ENCODE measurements at regions not wholly inside any gene's neighbourhood (a gene's known extent, or its start where the extent isn't known, plus 50 kb on each side); places are given as distances from the start of the nearest gene placed in this dataset.
A peak's percentile ranks its signal among the peaks of the same experiment; 100 is the strongest.
"Not testable (repeated sequence)": the region's sequence is repeated elsewhere in the genome, so short reads cannot be mapped to it uniquely, and the experiment has no call there.

DNA sequence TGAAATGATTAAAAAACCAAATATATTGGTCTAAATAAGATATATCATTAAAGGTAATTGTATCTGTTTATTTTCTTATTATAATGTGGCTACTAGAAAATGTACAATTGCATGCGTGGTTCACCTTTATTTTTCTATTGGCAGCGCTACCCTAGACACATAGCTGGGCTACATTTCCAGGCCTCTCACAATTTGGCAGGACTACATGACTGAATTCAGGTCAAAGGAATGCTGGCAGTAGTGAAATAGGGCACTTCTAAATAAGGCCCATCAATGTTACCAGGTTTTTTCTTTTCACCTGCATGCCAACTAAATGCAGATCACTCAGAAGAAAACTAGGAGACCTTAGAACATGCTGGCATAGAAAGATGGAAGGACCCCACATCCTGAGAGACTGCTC lies 1072.9 kb upstream of the SLIT2 start:
- Histone ChIP-seq H3K4me1 (replicated peaks in 1 of 2) (no peaks in the 10 kb centered on the region), H3K4me3 (no peak overlapping the region), H3K27ac (no peak overlapping the region)
- WGBS, 10 experiments = 21 to 100% (median 94%) methylated on average over 1 to 2 of the region's 2 CpGs
- in situ Hi-C loops (cut with MboI; ENCODE audit: low pct_unique_long_range_greater_than_20kb in 2 of 9, low sequenced_read_pairs in 9 of 9, unreplicated experiment in 9 of 9) = no loop called here
- no peak for ATAC-seq (replicated peaks in 6 of 8)

DNA sequence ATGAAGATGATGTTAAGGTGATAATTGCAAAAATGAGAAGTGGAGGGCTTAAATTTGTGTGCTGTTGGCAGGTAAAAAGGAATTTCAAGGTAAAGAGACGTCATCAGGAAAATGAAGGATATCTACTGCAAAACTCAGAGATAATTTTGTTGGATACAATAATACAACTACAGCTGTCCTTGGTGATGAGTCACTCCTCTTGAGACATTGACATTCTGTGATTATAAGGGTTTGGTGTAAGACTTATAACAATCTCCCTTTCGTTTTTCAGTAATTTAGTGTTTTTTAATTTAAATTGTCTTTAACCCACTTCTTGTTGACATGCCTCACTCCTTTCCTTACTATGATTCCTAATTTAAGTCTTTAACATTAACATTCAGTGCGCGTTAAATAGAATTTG lies 1074.1 kb upstream of the SLIT2 start:
- in situ Hi-C loops (cut with MboI; ENCODE audit: low pct_unique_long_range_greater_than_20kb in 2 of 9, low sequenced_read_pairs in 9 of 9, unreplicated experiment in 9 of 9) = no loop called here
- Histone ChIP-seq H3K27ac (no peak overlapping the region), H3K4me1 (replicated peaks in 1 of 2) (no peaks in the 10 kb centered on the region), H3K4me3 (no peak overlapping the region)
- no peak for ATAC-seq (replicated peaks in 6 of 8)
- 17 to 100% (median 81%) methylated on average over 1 to 4 of the region's 4 CpGs for WGBS, 10 experiments

DNA sequence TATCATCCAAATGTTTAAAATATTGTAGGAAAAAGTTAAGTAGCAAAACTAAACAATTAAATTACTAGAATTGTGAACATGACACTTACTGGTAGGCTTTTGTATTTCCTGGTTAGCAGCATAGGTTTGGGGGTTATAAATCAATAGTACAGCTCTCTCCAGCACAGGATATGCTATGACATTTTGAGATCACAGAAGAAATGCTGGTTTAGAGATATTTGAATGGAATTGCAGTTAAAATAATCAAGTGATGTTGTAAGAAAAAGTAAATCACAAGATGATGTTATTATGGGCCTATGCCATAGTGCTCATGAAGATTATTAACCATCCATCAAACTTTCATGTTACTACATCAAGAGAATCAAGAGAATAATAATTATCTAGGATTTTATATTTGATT lies 1079.9 kb upstream of the SLIT2 start:
- in situ Hi-C loops (cut with MboI; ENCODE audit: low pct_unique_long_range_greater_than_20kb in 2 of 9, low sequenced_read_pairs in 9 of 9, unreplicated experiment in 9 of 9) = no loop called here

DNA sequence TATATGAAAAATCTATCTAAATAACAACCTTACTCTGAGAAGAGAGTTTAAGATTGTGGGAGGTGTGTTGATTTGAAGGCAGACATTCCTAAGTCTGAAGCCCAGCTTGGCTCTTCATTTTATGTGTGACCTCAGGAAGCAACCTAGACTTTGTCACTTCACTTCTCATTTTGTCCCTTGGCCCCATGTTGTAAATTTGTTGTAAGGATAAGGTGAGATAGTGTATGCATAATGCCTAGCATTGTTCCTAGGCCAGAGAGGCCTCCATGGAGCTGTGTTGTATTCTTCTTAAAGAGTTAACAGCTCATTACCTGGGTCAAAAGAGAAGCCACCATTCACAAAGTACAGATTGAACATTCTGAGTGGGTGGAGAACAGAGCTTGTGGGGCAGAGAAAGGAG lies 1084.4 kb upstream of the SLIT2 start:
- Histone ChIP-seq H3K27ac (no peak overlapping the region), H3K4me1 (replicated peaks in 1 of 2) (no peaks in the 10 kb centered on the region), H3K4me3 (no peak overlapping the region)
- no peak for ATAC-seq (replicated peaks in 6 of 8)
- in situ Hi-C loops (cut with MboI; ENCODE audit: low pct_unique_long_range_greater_than_20kb in 2 of 9, low sequenced_read_pairs in 9 of 9, unreplicated experiment in 9 of 9) = no loop called here

More for the DNA sequence above, 1079.9 kb upstream of the SLIT2 start:
- Histone ChIP-seq H3K27ac (no peak overlapping the region), H3K4me1 (replicated peaks in 1 of 2) (no peaks in the 10 kb centered on the region), H3K4me3 (no peak overlapping the region)
- peak in 5 of 8 experiments; percentile 56 to 70 (median 66) for ATAC-seq (replicated peaks in 6 of 8)

DNA sequence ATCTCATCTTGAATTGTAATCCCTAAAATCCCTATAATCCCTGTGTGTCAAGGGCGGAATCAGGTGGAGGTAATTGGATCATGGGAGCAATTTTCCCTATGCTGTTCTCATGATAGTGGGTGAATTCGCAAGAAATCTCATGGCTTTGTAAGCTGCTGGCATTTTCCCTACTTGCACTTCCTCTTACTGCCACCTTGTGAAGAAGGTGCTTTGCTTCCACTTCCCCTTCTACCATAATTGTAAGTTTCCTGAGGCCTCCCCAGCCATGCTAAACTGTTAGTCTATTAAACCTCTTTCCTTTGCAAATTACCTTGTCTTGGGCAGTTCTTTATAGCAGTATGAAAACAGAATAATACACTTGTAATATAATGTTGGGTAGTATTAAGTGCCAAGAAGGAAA lies 1087.4 kb upstream of the SLIT2 start:
- no peak overlapping the region for H3K4me3 ChIP-seq
- H3K27ac ChIP-seq = no peak overlapping the region
- in situ Hi-C loops (cut with MboI; ENCODE audit: low pct_unique_long_range_greater_than_20kb in 2 of 9, low sequenced_read_pairs in 9 of 9, unreplicated experiment in 9 of 9) = no loop called here
- ATAC-seq (replicated peaks in 6 of 8) = no peak
- no peaks in the 10 kb centered on the region for H3K4me1 ChIP-seq (replicated peaks in 1 of 2)
- 40 to 100% (median 100%) methylated on average over 1 to 2 of the region's 2 CpGs; no CpG with 5 or more reads in 2 of the 10 experiments for WGBS, 10 experiments

DNA sequence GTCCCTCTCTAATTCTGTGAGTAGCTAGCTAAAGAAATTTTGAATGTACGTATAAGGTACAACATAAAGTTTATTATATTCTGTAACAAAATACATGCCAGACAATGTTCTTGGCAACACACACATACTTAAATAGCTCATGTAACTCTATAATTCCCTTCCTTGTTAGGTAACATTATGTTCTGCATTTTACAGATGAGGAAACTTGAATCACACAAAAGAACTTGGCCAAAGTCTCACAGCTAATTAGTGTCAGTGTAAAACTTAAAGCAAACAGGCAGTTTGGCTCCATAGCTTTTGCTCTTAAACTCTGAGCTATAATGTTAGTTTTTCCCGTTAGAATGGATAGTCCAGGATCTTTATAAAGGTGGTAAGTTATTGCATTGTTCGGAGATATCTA lies 1091.8 kb upstream of the SLIT2 start:
- in situ Hi-C loops (cut with MboI; ENCODE audit: low pct_unique_long_range_greater_than_20kb in 2 of 9, low sequenced_read_pairs in 9 of 9, unreplicated experiment in 9 of 9) = no loop called here
- no peak overlapping the region for H3K27ac ChIP-seq
- no peak overlapping the region for H3K4me3 ChIP-seq
- H3K4me1 ChIP-seq (replicated peaks in 1 of 2) = peaks cover 0 to 8% of the 10 kb centered on the region in 2 donors
- 17 to 100% (median 85%) methylated on average over 1 to 3 of the region's 3 CpGs for WGBS, 10 experiments
- no peak for ATAC-seq (replicated peaks in 6 of 8)

DNA sequence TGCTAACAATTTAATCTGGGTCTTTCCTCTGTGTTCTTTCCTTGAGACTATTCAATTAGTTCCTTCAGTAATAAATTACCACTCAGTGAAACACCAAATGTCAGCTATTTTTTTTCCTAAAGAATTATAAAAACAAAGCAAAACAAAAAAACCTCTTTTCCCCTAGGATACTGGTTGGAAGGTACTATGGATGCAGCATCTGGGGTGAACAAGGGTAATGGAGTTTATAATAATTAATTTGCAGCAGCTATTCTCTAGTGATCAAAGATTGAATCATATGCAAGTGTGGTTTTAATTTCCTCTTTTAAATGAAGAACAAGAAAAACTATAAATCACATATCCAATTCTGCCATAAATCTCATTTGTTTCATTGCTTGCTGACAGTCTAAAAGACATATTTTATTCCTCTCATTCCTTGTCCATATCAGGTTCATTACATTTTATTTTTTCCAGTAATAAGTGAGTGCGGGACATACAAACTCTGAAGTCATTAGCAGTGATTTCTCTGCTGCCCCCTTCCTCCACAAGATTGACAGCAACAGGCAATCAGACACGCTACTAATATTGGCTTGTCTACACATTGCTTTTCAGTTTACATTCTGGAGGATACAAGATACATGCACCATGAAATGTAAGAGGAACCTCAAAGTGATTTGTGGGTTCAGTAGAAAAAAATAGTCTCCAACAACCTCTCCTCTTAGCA lies 1093.4 kb upstream of the SLIT2 start:
- peak in 5 of 8 experiments; percentile 71 to 95 (median 87) for ATAC-seq (replicated peaks in 6 of 8)
- 11 to 100% (median 67%) methylated on average over 1 to 2 of the region's 2 CpGs for WGBS, 10 experiments
- in situ Hi-C loops (cut with MboI; ENCODE audit: low pct_unique_long_range_greater_than_20kb in 2 of 9, low sequenced_read_pairs in 9 of 9, unreplicated experiment in 9 of 9) = no loop called here

DNA sequence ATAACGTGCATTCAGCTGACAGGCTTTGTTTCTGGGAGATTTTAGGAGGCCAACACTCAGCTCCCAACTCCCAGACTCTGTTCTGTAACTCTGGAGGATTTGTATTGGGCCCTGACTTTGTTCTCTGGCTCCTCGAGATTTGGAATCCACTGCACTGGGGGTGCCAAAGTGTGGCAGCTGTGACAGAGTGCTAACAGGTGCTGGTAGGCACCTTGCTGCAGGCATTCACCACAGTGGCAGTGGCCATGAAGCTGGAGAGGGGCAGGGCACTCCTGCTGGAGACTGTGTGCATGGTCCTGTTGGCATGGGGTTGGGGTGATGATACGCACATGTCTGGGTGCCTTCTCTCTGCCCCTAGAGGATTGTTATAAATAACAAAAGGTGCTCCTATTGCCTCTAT lies 1094.9 kb upstream of the SLIT2 start:
- H3K27ac ChIP-seq = no peak overlapping the region
- ATAC-seq (replicated peaks in 6 of 8) = no peak
- WGBS, 10 experiments = 0 to 100% (median 82%) methylated on average over 1 to 3 of the region's 3 CpGs; no CpG with 5 or more reads in 2 of the 10 experiments
- in situ Hi-C loops (cut with MboI; ENCODE audit: low pct_unique_long_range_greater_than_20kb in 2 of 9, low sequenced_read_pairs in 9 of 9, unreplicated experiment in 9 of 9) = no loop called here
- H3K4me3 ChIP-seq = no peak overlapping the region
- peaks cover 0 to 8% of the 10 kb centered on the region in 2 donors for H3K4me1 ChIP-seq (replicated peaks in 1 of 2)

More for the DNA sequence above, 1093.4 kb upstream of the SLIT2 start:
- peaks cover 0 to 8% of the 10 kb centered on the region in 2 donors for H3K4me1 ChIP-seq (replicated peaks in 1 of 2)
- H3K4me3 ChIP-seq = no peak overlapping the region
- no peak overlapping the region for H3K27ac ChIP-seq

DNA sequence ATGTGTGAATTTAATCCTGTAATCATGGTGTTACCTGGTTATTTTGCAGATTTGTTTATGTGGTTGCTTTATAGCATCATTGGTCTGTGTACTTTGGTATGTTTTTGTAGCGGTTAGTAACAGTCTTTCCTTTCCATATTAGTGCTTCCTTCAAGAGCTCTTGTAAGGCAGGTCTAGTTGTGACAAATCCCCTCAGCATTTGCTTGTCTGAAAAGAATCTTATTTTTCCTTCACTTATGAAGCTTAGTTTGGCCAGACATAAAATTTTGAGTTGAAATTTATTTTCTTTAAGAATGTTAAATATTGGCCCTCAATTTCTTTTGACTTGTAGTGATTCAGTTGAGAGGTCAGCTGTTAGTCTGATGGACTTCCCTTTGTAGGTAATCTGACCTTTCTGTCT lies 1096.1 kb upstream of the SLIT2 start:
- Histone ChIP-seq H3K27ac (no peak overlapping the region), H3K4me1 (replicated peaks in 1 of 2) (peaks cover 0 to 8% of the 10 kb centered on the region in 2 donors), H3K4me3 (no peak overlapping the region)
- in situ Hi-C loops (cut with MboI; ENCODE audit: low pct_unique_long_range_greater_than_20kb in 2 of 9, low sequenced_read_pairs in 9 of 9, unreplicated experiment in 9 of 9) = no loop called here
- no peak for ATAC-seq (replicated peaks in 6 of 8)
- 43 to 100% (median 91%) methylated on average over 1 of the region's 1 CpG; no CpG with 5 or more reads in 2 of the 10 experiments for WGBS, 10 experiments

DNA sequence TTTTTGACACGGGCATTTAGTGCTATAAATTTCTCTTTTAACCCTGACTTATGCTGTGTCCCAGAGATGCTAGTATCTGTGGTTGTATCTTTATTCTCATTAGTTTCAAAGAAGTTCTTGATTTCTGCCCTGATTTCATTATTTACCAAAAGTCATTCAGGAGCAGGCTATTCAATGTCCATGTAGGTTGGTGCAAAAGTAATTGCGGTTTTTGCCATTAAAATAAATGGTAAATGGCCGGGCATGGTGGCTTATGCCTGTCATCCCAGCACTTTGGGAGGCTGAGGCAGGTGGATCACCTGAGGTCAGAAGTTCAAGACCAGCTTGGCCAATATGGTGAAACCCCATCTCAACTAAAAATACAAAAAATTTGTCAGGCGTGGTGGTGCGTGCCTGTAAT lies 1097.4 kb upstream of the SLIT2 start:
- ATAC-seq (replicated peaks in 6 of 8); H3K27ac ChIP-seq; in situ Hi-C loops (cut with MboI; ENCODE audit: low pct_unique_long_range_greater_than_20kb in 2 of 9, low sequenced_read_pairs in 9 of 9, unreplicated experiment in 9 of 9); H3K4me1 ChIP-seq (replicated peaks in 1 of 2); H3K4me3 ChIP-seq: not testable (repeated sequence)
- 33 to 100% (median 92%) methylated on average over 1 to 5 of the region's 5 CpGs; no CpG with 5 or more reads in 1 of the 10 experiments for WGBS, 10 experiments

DNA sequence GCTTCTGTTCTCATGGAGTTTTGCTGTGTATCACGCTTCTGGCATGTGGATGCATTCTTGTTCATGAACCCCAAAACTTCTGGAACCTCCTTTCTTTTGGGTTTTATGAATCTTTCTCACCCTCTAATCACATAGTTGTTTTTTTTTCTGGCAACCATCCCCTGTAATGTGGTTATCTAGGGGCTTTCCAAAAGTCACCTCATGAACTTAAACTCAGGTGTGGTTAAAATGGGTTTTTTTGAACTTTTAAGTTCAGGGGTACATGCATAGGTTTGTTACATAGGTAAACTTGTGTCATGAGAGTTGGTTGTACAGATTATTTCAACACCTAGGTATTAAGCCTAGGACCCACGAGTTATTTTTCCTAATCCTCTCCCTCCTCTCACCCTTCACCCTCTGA lies 1099.4 kb upstream of the SLIT2 start:
- Histone ChIP-seq H3K27ac (no peak overlapping the region), H3K4me1 (replicated peaks in 1 of 2) (no peaks in the 10 kb centered on the region), H3K4me3 (no peak overlapping the region)
- in situ Hi-C loops (cut with MboI; ENCODE audit: low pct_unique_long_range_greater_than_20kb in 2 of 9, low sequenced_read_pairs in 9 of 9, unreplicated experiment in 9 of 9) = no loop called here
- 0 to 81% (median 25%) methylated on average over 1 to 2 of the region's 2 CpGs; no CpG with 5 or more reads in 4 of the 10 experiments for WGBS, 10 experiments
- ATAC-seq (replicated peaks in 6 of 8) = no peak

DNA sequence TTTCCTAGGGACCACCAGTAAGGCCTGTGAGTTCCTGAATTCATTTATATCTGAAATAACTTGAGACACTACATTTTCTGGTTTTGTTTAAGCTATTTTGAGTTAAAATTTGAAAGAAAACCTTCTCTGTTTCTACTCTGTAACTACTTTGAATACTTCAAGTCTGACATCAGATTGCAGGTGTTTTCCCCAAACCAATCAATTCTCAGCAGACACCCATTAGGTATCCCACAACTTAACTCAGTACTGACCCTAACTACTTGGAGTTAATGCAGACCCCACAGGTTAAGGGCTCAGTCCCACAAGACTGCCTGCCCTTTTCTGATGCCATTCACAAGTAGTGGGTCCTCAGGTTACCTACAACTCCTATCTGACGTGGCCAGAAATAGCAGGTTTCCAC lies 1100.0 kb upstream of the SLIT2 start:
- H3K27ac ChIP-seq = no peak overlapping the region
- in situ Hi-C loops (cut with MboI; ENCODE audit: low pct_unique_long_range_greater_than_20kb in 2 of 9, low sequenced_read_pairs in 9 of 9, unreplicated experiment in 9 of 9) = no loop called here
- H3K4me3 ChIP-seq = no peak overlapping the region
- ATAC-seq (replicated peaks in 6 of 8) = no peak
- no peaks in the 10 kb centered on the region for H3K4me1 ChIP-seq (replicated peaks in 1 of 2)
- 100% methylated on average over 1 of the region's 1 CpG; no CpG with 5 or more reads in 7 of the 10 experiments for WGBS, 10 experiments

DNA sequence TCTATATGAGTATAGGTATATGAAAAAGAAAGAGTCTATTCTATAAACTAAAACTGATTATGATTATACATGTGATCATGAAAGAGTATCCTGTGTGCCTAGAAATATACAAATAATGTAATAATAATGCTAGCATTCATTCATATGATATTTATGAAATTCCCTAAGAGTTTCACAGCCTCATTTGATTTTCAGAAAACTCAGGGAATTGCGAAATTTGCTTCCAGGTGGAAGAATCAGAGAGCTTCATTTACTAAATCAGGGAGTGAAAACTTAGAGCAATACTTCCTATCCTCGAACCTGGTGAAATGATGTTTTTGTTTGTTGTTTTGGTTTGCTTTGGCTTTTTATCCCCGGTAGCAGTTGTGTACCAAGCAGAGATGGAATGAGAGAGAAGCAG lies 1105.7 kb upstream of the SLIT2 start:
- in situ Hi-C loops (cut with MboI; ENCODE audit: low pct_unique_long_range_greater_than_20kb in 2 of 9, low sequenced_read_pairs in 9 of 9, unreplicated experiment in 9 of 9) = no loop called here
- no peak for ATAC-seq (replicated peaks in 6 of 8)
- 14 to 100% (median 75%) methylated on average over 1 to 3 of the region's 3 CpGs for WGBS, 10 experiments
- Histone ChIP-seq H3K4me3 (no peak overlapping the region), H3K27ac (no peak overlapping the region), H3K4me1 (replicated peaks in 1 of 2) (no peaks in the 10 kb centered on the region)

DNA sequence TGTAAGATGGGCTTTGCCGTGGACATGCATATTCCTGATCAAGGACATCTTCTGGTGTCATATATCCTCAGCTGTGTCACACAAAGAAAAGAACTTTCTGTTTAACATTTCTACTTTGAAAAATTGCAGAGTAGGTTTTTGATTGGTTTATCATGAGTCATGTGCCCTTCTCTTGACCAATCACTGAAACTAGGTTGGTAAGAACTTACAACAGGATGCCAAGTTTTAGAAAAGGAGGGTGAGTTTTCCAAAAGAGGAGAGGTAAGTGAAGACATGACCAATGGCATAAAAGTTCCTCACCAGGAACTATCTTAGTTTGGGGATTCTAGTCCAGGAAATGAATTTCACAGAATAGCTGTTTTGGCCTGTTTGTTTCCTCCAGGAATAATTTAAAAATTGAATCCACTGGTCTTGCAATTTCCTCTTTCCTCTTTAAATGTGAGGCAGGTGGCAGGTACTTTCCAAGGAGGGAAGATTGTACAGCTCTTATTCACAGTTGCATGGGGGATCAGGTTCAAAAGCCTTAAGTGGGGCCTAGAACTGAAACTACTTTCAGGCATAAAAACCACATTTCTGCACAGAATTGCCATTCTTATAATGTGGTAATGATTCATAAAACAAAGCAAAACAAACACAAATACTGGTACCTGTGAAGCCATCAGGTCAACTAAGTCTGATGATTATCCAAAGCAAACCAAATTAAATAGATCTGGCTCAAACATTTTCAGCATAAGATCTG lies 1114.5 kb upstream of the LCORL start:
- Histone ChIP-seq H3K4me1 (replicated peaks in 1 of 2) (no peaks in the 10 kb centered on the region), H3K27ac (no peak overlapping the region), H3K4me3 (no peak overlapping the region)
- 17 to 100% (median 92%) methylated on average over 1 of the region's 1 CpG; no CpG with 5 or more reads in 6 of the 10 experiments for WGBS, 10 experiments
- in situ Hi-C loops (cut with MboI; ENCODE audit: low pct_unique_long_range_greater_than_20kb in 2 of 9, low sequenced_read_pairs in 9 of 9, unreplicated experiment in 9 of 9) = no loop called here
- no peak for ATAC-seq (replicated peaks in 6 of 8)

Measured in motor neuron (in vitro differentiated cells).